ENCODE measurements at regions not wholly inside any gene's neighbourhood (a gene's known extent, or its start where the extent isn't known, plus 50 kb on each side); places are given as distances from the start of the nearest gene placed in this dataset.

DNA sequence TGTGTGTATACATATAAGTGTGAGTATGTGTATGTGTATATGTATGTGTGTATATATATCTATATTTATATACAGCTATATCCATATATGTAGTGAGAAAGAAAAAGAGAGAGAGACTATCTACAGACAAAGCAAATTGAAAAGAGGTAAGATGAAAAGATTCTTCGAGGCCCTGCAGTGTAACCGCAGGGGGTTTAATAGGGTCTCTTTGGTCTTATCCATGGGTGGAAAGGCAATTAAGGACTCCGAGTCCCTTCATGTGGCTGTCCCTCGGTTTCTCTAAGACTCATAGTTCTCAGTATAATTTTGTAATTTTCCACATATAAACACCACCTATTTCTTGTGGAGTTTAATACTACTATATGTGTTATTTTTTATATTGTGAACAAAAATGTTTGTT lies 50.6 kb upstream of the JAZF1 start:
- DNase-seq (ENCODE audit: low read depth), result no peak

DNA sequence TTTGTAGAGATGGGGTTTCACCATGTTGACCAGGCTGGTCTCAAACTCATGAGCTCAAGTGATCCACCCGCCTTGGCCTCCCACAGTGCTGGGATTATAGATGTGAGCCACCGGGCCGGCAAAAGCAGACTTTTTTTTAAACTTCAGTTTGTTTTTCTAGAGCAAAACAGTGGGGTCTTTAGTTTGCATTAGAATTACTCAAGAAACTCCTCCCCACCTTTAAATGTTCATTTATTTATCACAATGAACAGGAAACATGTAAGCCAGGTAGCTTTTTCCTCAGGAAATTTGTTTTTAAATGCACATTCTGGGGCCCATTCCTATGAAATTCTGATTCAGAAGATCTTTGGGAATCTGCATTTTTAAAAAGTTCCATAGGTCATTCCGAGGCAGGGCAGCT lies 56.0 kb upstream of the JAZF1 start:
- no peak for DNase-seq (ENCODE audit: low read depth)

- DNase-seq (ENCODE audit: low read depth), result no peak
Observed at GRCh38 chr7:28237363-28237762, 56.8 kb upstream of the JAZF1 start.

DNA sequence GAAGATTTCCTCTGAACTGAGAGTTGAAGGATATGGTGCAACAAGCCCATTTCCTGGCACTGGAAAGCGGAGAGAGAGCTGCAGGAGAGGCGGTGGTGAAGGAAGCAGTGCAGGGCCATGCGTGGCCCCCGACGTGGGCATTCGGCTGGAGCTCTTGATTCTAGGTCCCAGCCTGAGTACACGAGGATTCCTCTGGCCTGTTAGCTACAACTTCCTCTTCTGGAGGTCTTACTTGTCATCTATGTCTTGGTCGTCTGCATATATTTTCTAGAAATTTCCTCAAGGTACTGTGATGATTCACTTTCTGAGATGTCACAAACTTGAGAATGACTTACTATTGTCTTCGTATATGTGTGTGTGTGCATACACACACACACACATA lies 59.2 kb upstream of the JAZF1 start:
- no peak for DNase-seq (ENCODE audit: low read depth)

DNA sequence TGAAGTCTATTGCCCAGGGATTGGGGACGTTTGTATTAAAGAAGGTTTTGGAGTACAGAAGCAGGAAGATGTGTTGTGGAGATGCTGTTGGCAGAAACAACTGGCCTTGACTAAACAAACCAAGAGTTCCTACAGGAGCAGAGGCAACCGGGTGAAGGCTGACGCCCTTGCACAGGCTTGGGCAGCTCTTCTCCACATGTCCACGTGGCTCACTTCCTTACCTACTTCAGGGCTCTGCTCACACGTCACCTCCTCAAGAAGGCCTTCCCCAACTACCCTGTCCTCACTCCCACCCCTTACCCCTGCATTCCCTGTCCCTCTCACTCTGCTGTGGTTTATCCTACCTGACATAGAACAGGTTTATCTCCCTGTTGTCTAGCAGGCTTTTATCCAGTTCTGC lies 59.9 kb upstream of the JAZF1 start:
- no peak for DNase-seq (ENCODE audit: low read depth)

DNA sequence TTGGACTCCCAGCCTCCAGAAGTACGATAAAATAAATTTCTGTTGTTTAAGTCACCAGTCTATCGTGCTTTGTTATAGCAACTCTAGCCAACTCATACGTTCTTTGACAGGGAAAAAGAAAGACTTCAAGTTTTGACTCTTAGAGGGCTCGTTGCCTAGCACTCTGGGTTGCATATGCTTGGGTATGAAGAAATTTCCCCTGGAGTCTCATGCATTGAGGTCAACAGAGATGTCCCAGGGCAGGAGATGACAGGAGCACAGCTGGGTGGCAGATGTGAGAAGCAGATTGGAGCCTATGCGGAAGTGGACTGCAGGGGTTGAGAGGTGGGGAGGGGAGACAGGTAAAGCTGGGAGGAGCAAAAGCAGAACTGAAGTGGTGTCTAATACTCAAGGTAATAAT lies 63.3 kb upstream of the JAZF1 start:
- DNase-seq (ENCODE audit: low read depth), result no peak

GRCh38 chr7:28245123-28245878 lies 64.7 kb upstream of the JAZF1 start:
- no peak for DNase-seq (ENCODE audit: low read depth)

- no peak for DNase-seq (ENCODE audit: low read depth)
Observed at GRCh38 chr7:28246921-28247461, 66.4 kb upstream of the JAZF1 start.

DNA sequence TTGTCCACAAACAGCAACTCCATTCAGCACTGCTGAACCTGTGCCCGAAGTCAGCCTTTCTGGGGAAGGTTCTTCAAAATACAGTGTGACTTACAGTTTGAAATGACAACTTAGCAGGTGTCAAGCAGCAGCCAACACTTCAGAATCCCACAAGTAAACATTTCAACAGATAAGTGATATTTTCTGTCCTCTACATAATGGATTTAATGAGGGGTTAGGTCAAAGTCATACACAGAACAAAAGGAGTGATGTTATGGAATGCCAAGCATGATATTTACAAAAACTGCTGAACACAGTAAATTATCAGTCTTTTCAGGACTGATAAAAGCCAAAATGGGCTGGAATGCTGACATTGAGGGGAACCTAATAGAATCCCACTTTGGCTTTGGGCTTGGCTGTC lies 77.6 kb upstream of the JAZF1 start:
- no peak for DNase-seq (ENCODE audit: low read depth)

- DNase-seq (ENCODE audit: low read depth), result no peak
Observed at GRCh38 chr7:28260969-28261368, 80.4 kb upstream of the JAZF1 start.

DNA sequence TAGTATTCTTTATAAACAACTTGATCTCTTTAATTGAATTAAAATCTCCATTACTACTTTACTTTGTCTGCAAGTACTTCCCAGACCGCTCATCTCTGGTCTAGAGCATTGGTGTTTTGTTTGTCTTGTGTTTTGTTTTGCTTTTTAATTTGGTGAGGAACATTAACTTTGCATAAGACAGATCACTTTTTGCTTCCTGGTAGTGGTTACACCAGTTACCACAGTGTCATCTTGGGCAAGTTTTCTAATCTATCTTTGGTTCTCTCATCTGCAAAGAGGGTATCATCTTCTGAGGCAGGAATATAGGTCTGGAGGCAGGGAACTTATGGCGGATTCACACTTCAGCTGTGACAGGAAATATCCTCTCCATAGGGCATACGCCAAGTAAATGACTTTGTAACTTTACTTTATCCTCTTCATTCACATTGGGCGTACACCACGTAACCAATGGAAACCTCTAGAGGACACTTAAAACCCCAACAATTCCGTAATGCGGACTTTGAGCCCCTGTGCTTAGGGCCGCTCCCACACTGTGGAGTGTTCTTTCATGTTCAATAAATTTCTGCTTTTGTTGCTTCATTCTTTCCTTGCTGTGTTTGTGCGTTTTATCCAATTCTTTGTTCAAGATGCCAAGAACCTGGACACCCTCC lies 83.2 kb upstream of the JAZF1 start:
- DNase-seq (ENCODE audit: low read depth), result no peak

DNA sequence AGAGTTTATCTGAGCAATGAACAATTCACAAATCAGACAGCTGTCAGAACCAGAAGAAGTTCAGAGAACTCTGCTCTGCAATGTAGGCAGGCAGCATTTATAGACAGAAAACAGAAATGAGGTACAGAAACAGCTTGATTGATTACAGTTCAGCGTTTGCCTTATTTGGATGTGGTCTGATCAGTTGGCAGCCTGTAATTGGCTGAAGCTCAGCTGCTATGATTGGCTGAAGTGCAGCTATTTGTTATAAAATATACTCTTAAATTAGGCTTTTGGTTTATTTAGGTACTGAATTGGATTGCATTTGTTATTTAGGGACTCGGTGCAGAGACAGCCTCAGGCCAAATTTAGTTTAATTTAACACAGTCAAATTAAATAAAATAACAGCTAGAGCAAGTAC lies 85.8 kb upstream of the JAZF1 start:
- peak; percentile 19 for DNase-seq (ENCODE audit: low read depth)

DNA sequence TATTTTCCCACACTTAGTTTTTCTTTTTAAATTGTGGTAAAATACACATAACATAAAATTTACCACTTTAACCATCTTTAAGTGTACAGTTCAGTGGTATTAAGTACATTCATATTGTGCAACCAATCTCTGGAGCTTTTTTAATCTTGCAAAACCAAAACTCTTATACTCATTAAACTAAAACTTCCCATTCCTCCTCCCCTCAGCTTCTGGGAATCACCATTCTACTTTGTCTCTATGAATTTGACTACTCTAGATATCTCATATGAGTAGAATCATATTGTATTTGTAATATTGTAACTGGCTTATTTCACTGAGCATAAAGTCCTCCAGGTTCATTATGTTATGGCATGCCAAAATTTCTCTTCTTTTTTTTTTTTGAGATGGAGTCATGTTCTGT lies 86.4 kb upstream of the JAZF1 start:
- no peak for DNase-seq (ENCODE audit: low read depth)

DNA sequence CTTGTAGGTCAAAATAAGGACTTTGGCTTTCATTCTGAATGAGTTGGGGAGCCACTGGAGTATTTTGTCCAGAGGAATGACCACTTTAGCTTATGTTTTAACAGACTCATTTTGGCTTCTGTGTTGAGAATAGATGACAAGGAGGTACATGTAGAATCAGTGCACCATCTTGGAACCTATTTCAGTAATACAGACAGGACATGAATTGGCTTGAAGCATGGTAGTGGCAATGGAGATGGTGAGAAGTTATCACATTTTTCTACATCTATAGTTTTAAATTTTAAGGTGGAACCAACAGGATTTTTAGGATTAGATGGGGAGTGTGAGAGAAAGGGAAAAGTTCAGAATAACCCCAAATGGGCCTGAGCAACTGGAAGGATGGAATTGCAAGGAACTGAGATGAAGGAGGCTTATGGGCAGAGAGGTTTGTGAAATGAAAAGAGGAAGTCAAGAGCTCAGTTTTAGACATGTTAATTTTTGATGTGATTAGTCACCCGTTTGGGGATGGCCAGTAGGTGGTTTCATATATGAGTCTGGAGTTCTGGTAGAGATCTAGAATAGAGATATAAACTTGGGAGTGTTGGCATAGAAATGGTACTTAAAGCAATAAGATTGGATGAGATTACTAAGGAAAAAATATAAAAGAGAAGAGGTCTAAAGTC lies 89.2 kb upstream of the JAZF1 start:
- peak; percentile 4 for DNase-seq (ENCODE audit: low read depth)

GRCh38 chr7:28270536-28270935 lies 89.9 kb upstream of the JAZF1 start:
- DNase-seq (ENCODE audit: low read depth), result no peak

DNA sequence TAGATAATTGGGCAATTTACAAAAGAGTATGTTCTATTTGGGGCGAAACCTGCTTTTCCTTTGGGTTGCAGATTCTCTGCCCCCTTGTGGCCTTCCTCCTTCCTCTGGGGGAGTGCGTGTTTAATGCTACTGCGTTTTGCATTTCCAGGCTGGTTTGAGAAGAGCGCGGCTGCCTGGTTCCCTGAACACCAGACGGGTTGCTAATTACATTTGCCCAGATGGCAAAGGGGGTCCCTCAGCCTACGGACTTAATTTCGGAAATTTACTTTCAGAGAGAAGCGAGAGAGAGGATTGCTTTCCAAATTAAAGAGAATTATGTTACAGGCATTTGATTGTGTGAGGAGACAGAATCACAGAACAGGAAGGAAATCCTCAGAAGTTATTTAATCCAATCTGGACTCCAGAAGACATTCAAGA lies 91.9 kb upstream of the JAZF1 start:
- DNase-seq (ENCODE audit: low read depth), result peak; percentile 39

DNA sequence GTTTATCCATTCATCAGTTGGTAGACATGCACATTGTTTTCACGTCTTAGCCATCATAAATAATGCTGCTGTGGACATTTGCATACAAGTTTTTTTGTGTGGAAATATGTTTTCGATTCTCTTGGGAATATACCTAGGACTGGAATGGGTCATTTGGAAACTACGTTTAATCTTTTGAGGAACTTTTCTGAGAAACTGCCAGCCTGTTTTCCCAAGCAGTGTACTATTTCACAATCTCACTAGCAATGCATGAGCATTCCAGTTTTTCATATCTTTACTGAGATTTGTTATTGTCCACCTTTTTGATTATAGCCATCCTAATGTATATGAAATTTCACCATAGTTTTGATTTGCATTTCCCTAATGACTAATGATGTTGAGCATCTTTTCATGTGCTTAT lies 95.7 kb upstream of the JAZF1 start:
- DNase-seq (ENCODE audit: low read depth), result no peak

GRCh38 chr7:28277364-28277763 lies 96.8 kb upstream of the JAZF1 start:
- no peak for DNase-seq (ENCODE audit: low read depth)

DNA sequence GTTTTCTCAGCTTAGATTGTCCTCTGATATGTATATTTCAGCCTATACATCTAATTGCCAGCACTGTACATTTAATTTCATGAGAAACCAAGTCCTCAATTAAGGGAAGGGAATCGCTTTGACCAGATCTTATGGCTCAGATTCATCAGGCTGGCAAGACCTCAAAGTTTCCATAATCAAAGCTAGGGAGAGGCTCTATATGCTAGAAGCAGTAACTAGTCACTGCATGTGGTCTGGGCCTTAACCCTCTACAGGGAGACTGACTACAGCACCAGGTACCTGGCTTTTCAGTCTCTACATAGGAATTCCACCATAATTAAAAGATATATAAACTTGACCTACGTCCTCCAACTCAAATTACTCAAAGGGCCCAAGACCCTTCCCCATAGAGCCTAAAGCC lies 97.4 kb upstream of the JAZF1 start:
- DNase-seq (ENCODE audit: low read depth), result no peak

DNA sequence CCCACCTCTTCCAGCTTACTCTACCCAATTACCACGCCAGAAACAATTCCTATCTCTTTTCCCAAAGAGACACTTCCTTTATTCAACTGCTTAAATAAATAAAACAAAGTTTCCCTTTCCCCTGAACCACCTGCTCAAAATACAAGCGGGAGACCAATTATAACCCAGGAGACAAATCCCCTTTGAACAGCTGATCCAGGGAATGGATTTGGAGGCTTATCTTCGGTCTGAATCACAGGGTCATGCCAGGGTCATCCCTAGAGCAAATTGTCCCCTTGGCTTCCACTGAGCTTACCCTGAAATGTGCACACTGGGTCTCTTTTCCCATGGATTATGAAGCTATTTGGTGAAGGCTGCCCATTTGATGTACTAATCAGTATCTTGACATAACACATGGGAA lies 99.9 kb upstream of the JAZF1 start:
- DNase-seq (ENCODE audit: low read depth), result no peak

DNA sequence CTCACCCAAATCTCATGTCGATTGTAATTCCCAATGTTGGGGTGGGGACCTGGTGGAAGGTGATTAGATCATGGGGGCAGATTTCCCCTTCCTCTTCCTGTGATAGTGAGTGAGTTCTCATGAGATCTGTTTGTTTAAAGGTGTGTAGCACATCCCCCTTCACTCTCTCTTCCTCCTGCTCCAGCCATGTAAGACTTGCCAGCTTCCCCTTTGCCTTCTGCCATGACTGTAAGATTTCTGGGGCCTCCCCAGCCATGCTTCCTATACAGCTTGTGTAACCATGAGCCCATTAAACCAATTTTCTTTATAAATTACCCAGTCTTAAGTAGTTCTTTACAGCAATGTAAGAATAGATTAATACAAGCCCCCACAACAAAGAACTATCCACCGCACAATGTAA lies 109.9 kb upstream of the JAZF1 start:
- DNase-seq (ENCODE audit: low read depth), result no peak

DNA sequence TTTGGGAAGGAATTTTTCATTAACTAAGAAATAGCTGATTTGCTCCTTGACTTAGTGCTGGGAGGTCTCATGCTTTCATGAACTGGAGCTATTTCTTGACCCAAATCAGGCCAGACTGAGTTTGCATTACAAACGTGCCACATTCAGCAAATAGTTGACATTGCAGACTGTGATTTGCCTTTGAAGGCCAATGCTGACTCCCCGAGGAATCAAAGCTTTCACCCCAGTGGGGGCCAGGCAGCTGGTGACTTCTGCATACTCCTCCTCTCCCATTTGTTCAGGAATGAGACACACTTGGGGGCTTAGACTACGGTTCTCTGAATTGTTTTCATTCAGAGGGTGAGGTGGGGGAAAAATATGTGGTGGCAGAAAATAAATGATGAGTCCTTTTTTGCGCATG lies 111.0 kb upstream of the JAZF1 start:
- no peak for DNase-seq (ENCODE audit: low read depth)

All from renal cortical epithelial cell (primary cell).